MCF 10A (cell line): ENCODE measurements at regions not wholly inside any gene's neighbourhood (a gene's known extent, or its start where the extent isn't known, plus 50 kb on each side); places are given as distances from the start of the nearest gene placed in this dataset.
A peak's percentile ranks its signal among the peaks of the same experiment; 100 is the strongest.
"Not testable (repeated sequence)": the region's sequence is repeated elsewhere in the genome, so short reads cannot be mapped to it uniquely, and the experiment has no call there.

Source experiments
- BruUV-seq: library from RNA; stranded (reverse); fragments of 400-500 nt; replicated peaks from 2 replicates; lab custom pipeline; 2021; lab: Mats Ljungman, UMichigan
- CTCF ChIA-PET: fragments of 300-600 bp; sonication (Branson Sonifier 250); formaldehyde crosslinking; extraction: SDS; loops from one replicate; lab custom pipeline; 2021; ENCODE audit warnings: antibody characterized with exemption, inconsistent platforms; lab: Yijun Ruan, JAX
- POLR2A ChIA-PET: fragments of 300-600, 350-650 bp; sonication (Branson Sonifier 250); formaldehyde crosslinking; extraction: SDS; loops from one replicate; lab custom pipeline; 2020; ENCODE audit warnings: antibody characterized with exemption, inconsistent platforms; lab: Yijun Ruan, JAX
- DNase-seq: peaks from one replicate; pipeline ENCODE4 v3.0.0-alpha.2; 2018; ENCODE audit not compliant: unreplicated experiment
- H3K27ac Mint-ChIP-seq: one replicate; pipeline ENCODE4 v1.8.0; 2022; ENCODE audit warnings: mild to moderate bottlenecking, low read depth, mixed read lengths; ENCODE audit not compliant: unreplicated experiment
- H3K27me3 Mint-ChIP-seq: one replicate; pipeline ENCODE4 v1.8.0; 2022; ENCODE audit warnings: mixed read lengths; ENCODE audit not compliant: insufficient read depth, unreplicated experiment
- H3K36me3 Mint-ChIP-seq: one replicate; pipeline ENCODE4 v1.8.0; 2022; ENCODE audit warnings: mild to moderate bottlenecking, moderate library complexity, mixed read lengths; ENCODE audit not compliant: insufficient read depth, unreplicated experiment
- H3K4me1 Mint-ChIP-seq: one replicate; pipeline ENCODE4 v1.8.0; 2022; ENCODE audit warnings: mixed read lengths; ENCODE audit not compliant: insufficient read depth, unreplicated experiment
- H3K4me3 Mint-ChIP-seq: one replicate; pipeline ENCODE4 v1.8.0; 2022; ENCODE audit warnings: mild to moderate bottlenecking, moderate library complexity, mixed read lengths; ENCODE audit not compliant: unreplicated experiment
- H3K9me3 Mint-ChIP-seq: one replicate; pipeline ENCODE4 v1.8.0; 2022; ENCODE audit warnings: mixed read lengths; ENCODE audit not compliant: unreplicated experiment
- CTCF ChIP-seq: fragments of 200-600 bp; IDR thresholded peaks from one replicate; pipeline ENCODE4 v1.8.0; 2022; ENCODE audit warnings: antibody characterized with exemption, mild to moderate bottlenecking; ENCODE audit not compliant: unreplicated experiment
- intact Hi-C: fragments of 100-400 bp; cut with micrococcal nuclease; formaldehyde crosslinking; loops from 2 replicates; pipeline ENCODE4 v1.14.1; 2022

- ChIA-PET CTCF (no interaction called here), POLR2A (no interaction called here)
- no peak for TF ChIP-seq CTCF
- Mint-ChIP-seq H3K9me3 (no peaks in the 10 kb centered on the region), H3K27ac (no peak overlapping the region), H3K4me3 (no peak overlapping the region), H3K27me3 (no peaks in the 10 kb centered on the region), H3K4me1 (peaks cover 12% of the 10 kb centered on the region), H3K36me3 (no peaks in the 10 kb centered on the region)
- no peak for DNase-seq
- BruUV-seq: no TSS peak
- intact Hi-C loops: no loop called here
Measured at GRCh38 chr9:10873999-10874398, 261.2 kb upstream of the PTPRD start.

- Mint-ChIP-seq H3K27me3 (no peaks in the 10 kb centered on the region), H3K4me1 (peaks cover 12% of the 10 kb centered on the region), H3K9me3 (no peaks in the 10 kb centered on the region), H3K4me3 (no peak overlapping the region), H3K36me3 (no peaks in the 10 kb centered on the region), H3K27ac (peak overlapping the region; percentile 63)
- ChIA-PET POLR2A (no interaction called here), CTCF (no interaction called here)
- TF ChIP-seq CTCF: no peak
- intact Hi-C loops: no loop called here
- DNase-seq: peak; percentile 37
- no TSS peak for BruUV-seq
Measured at GRCh38 chr9:10875752-10876151, 262.9 kb upstream of the PTPRD start.

GRCh38 chr9:10876333-10876732 is 263.5 kb upstream of the PTPRD start:
- BruUV-seq: TSS peak; percentile 85

GRCh38 chr9:10890266-10890665 is 277.5 kb upstream of the PTPRD start:
- CTCF ChIA-PET, POLR2A ChIA-PET, H3K36me3 Mint-ChIP-seq, H3K27ac Mint-ChIP-seq, H3K27me3 Mint-ChIP-seq, DNase-seq, intact Hi-C loops, H3K4me1 Mint-ChIP-seq, BruUV-seq, H3K4me3 Mint-ChIP-seq: not testable (repeated sequence)
- H3K9me3 Mint-ChIP-seq: peaks cover 12% of the 10 kb centered on the region

More at GRCh38 chr9:10876333-10876732, 263.5 kb upstream of the PTPRD start:
- Mint-ChIP-seq H3K27me3 (no peaks in the 10 kb centered on the region), H3K27ac (peak overlapping the region; percentile 63), H3K4me3 (no peak overlapping the region), H3K4me1 (peaks cover 12% of the 10 kb centered on the region), H3K9me3 (no peaks in the 10 kb centered on the region), H3K36me3 (no peaks in the 10 kb centered on the region)
- ChIA-PET CTCF (interaction anchor here (0.7 kb wide), 1 partner anchor 287 kb away, joined by 3 read pairs; no protein-coding TSS in a partner anchor), POLR2A (no interaction called here)
- peak; percentile 5 for DNase-seq
- TF ChIP-seq CTCF: no peak
- intact Hi-C loops: no loop called here

GRCh38 chr9:10899509-10899908 is 286.7 kb upstream of the PTPRD start:
- Mint-ChIP-seq H3K4me3 (no peak overlapping the region), H3K27me3 (no peaks in the 10 kb centered on the region), H3K27ac (no peak overlapping the region), H3K9me3 (peaks cover 16% of the 10 kb centered on the region), H3K4me1 (no peaks in the 10 kb centered on the region), H3K36me3 (no peaks in the 10 kb centered on the region)
- no TSS peak for BruUV-seq
- intact Hi-C loops: no loop called here
- DNase-seq: no peak
- CTCF ChIA-PET: interaction anchor here (0.6 to 1.2 kb wide), 3 partner anchors 9 to 1741 kb away, joined by 3 to 5 read pairs (median 3); no protein-coding TSS in a partner anchor
- POLR2A ChIA-PET: no interaction called here
- no peak for TF ChIP-seq CTCF
